HTR-8/SVneo (cell line): ENCODE measurements at regions not wholly inside any gene's neighbourhood (a gene's known extent, or its start where the extent isn't known, plus 50 kb on each side); places are given as distances from the start of the nearest gene placed in this dataset.
A peak's percentile ranks its signal among the peaks of the same experiment; 100 is the strongest.

Experiments used
- DNase-seq: peaks from one replicate; pipeline ENCODE4 v3.0.0; 2011; ENCODE audit warnings: low spot score, mixed read lengths; ENCODE audit not compliant: insufficient read length
- FAIRE-seq: peaks from 2 replicates; lab custom pipeline; 2011; peaks lifted over from hg19 to GRCh38; lab: Jason Lieb, UNC

DNA sequence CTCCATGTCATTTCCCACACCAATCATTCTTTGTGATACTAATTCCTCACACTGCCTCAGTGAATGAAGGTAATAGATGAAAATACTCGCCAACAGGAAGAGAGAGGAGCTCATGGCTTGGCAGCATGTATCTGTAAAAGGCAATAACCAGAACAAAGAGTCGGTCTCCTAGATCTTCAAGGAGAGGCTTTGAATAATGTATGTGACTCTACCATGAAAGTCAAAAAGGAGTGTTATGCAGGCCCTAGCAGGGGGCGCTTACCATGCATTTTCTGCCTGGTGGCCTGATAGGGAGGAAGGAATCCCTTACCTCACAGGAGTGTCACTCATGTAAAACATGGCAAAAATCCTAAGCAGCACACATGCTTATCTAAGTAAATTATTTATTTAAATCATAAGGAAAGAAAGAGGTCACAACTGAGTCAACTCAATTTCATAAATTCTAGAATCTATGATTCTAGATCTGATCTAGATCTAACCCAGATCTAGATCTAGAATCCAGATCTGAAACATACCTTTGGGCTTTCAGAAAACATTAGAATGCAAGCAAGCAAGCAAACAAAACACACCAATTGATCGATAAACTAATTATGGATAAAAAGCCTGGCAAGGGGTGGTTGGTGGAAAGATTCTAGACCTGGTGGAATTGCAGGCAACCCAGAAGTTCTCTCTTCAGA is 226.3 kb upstream of the KLF6 start:
- DNase-seq (no peak), FAIRE-seq (no peak)

DNA sequence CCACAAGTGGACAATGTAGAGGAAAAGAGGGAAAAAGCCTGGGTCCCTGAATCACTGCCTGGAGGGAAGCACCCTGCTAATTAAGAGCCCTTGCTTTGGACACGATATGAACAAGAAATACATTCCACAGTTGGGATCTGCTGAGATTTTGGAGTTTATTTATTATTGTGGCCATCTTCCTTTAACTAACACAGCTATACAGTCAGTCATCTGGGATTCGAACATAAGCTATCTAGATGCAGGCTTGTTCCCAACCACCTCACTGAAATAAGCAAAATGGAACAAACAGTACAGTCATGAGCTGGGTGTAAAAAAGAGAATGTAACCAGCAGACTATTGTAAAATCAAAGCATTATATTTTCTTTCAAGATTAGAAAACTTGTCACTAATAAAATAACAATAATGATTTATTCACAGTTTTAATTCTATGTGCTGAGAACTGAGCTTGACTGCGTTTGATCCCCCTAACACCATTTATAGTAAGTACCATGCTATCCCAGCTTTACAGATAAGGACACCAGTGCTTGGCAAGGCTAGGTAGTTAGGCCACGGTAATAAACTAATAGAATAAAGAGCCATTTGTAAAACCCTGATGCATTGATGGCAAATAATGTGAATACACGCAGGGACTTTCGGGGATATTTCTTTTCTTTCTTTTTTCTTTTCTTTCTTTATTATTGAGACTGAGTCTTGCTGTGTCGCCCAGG is 223.8 kb upstream of the KLF6 start:
- DNase-seq (no peak), FAIRE-seq (no peak)

DNA sequence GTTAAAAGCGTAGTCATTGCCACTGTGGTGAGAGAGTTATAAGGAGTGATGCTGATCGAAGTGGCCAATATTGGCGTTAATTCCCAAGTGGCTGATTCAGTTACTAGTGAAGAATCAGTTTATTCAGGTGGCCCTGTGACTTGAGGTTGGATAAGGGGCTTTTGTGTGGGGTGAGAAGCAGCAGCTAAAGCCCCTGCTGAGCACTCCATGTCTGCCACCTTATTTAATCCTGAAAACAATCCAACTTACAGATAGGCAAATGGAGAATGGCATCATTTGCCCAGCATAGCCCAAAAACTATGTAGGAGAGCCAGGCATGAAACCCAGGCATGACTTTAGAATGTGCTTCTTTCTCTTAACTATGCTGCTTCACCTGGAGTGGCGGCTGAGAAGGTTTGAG is 222.8 kb upstream of the KLF6 start:
- FAIRE-seq (no peak), DNase-seq (no peak)

DNA sequence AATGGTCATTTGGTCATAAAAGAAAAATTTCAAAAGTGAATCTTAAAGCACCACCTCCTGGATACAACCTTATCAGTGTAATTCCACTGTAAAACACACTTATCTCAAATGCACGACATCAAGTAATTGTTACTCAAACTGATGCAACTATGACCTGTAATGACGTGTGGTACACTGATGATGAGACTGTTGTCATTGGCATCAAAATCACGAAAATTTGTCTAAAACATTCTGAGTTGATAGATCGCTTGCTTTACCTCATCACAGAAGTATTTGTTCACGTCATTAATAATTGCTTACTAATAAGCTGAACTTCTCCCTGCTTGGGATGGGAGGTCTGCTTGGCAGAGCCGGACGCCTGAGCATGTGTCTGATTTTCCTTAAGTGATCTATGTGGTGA is 221.8 kb upstream of the KLF6 start:
- FAIRE-seq (peak; percentile 58), DNase-seq (no peak)

DNA sequence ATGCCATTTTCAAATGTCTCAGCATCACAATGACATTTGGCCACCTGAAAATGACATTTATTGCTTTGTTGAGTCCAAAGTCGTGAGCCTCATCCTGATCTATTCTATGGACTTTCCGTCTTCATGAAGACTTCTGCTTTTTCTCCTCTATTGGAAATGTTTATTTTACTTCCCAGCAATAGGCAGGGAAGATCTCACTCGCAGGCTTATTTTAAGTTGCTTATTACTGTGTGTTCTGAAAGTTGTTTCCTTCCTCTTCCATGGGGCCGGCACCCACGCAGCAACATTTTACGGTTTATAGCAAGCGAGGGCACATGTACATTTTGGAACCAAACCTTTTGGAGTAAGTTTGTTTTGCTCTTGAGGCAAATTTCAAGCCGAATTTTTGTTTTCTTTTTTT is 221.0 kb upstream of the KLF6 start:
- FAIRE-seq (no peak), DNase-seq (no peak)

DNA sequence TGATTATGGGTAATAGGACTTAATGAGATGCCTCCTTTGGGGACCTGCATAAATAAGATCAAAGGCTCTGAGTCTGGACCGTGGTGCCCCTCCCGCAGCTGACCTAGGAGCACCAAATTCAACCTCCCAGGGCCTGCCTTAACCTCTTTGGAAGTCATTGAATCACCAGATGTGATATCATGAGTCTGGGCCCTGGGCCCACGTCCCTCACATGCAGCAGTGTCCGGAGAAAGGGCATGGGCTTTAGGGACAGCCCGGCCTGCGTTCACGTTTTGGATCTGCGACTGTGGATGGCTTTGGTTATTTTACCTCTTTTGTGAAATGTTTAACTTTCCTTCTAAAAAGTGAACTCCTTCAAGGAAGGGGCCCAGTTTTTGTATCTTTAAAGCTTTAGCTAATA is 220.0 kb upstream of the KLF6 start:
- DNase-seq: no peak
- FAIRE-seq: no peak

DNA sequence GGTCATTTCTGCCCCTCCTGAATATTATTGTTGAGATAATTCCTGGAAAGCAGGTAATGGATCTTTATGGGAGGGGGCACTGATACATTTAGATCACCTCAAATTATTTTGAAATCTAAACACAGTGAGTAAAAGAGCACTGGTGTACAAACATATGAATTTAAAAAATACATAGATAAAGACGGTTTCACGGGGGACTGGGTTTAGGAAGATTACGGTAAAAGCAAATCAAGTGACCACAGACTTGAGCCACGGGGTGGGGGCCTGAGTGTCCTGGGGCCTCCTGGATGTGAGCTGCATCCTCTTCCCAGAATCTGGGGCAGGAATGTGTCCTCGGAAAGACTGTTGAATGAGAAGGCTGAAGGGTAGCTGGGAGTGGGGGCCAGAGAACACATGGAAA is 219.1 kb upstream of the KLF6 start:
- DNase-seq (no peak), FAIRE-seq (no peak)

DNA sequence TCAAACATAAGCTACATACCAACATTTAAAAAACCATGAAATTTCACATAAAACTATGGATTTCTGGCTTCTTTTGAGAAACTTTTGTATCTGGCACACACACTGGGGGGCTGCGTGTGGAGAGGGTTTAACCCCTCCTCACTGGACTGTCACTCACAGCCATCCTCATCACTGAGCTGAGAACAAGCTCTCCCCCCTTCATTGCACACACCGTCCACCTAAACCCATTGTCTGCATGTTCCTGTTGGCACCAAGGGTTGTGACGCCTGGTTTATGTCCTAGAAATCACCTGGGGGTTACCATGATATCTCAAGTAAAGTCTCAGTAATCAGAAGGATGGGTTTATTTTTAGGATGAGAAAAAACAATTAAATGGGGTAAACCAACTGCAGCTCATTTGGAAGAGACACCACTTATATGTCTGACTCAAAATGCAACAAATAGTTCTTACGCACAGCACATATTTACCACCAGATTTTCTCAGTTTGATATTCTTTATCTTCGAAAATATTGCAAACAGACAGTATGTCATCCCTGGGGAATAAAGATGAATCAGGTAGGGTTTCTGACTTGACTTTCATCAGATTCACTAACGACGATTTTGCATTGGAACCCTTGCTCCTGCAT is 218.5 kb upstream of the KLF6 start:
- no peak for DNase-seq
- no peak for FAIRE-seq

DNA sequence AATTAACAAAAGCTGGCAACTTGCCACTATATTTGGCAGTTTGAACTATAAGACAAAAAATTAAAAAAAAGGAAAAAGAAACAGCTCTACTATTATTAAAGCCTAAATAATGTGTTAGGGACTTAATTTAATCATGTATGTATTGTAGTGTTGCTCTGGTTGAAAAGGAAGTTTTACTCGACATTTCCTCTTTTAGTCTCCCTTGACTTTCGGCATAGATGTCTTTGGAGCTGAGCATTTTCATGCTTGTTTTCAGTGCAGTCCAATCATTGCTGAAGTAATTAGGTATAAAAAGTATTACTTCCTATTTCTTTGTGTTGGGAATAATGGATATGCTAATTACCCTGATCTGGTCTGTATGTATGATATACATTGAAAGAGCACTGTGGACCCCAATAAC is 216.8 kb upstream of the KLF6 start:
- no peak for FAIRE-seq
- DNase-seq: no peak

DNA sequence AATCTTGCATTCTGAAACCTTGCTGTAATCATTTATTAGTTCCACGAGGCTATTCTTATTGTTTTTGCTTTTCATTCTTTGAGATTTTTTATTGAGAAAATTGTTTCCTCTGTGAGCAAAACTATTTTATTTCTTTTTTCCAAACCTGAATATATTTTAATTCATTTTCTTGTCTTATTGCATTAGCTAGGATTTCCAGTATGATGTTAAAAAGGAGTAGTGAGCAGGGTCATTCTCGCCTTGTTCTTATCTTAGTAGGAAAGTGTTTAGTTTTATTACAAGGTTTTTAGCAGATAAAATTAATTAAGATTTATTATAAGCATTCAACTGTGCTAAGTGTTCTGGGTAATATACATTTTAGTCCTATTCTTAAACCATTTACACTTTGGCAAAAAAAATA is 214.6 kb upstream of the KLF6 start:
- DNase-seq (no peak), FAIRE-seq (no peak)

DNA sequence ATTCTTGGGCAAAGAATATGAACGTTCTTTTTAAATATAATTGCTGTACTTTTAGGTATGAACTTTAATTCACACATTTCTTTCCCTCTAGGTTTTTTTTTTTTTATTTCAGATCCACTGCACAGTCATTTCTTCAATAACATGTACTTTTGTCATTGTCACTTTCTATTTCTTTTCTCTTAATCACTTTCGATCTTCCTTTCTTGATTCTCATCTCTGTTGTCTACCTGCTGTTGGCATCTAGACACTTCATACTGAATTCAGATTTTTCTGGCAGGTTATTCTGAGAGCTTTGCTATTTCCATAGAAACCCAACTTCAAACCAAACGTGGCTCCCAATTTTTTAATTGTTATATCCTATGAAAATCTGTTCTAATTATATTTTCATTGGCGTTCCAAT is 211.7 kb upstream of the KLF6 start:
- FAIRE-seq: no peak
- DNase-seq: no peak

DNA sequence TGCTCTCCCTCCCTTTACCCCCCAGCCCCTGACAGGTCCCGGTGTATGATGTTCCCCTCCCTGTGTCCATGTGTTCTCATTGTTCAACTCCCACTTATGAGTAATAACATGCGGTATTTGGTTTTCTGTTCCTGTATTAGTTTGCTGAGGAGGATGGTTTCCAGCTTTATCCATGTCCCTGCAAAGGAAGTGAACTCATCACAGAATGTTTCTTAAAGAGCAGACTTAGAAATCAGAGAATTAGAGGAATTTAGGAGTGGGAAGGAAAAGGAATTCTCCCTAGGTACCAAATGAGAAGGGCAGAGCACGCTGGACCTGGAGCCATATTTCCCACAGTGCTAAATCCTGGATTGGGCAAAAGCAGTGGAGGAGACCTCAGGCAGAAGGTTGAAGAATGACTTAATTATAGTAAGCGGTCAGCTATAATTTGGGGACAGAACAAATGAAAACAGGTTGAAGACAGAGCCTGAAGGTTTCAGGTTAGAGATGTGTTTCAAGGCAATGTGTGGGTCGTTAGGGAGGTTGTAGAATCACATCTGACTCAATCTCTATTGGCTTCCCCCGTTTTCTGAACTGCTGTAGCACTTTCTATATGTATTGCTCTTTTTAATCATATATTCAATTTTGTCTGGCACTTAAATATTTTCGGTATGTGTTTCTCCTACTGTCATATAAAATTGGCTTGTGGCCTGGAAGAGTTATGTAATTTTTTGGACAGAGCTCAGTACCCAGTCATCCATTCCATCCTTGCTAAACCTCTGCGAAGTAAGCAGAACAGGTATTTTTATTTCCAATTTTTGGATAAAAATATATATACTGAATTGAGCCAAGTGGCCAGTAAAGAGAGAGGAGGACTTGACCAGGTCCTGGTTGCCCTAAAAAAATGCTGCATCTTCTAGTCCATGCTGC is 210.5 kb upstream of the KLF6 start:
- DNase-seq: no peak

DNA sequence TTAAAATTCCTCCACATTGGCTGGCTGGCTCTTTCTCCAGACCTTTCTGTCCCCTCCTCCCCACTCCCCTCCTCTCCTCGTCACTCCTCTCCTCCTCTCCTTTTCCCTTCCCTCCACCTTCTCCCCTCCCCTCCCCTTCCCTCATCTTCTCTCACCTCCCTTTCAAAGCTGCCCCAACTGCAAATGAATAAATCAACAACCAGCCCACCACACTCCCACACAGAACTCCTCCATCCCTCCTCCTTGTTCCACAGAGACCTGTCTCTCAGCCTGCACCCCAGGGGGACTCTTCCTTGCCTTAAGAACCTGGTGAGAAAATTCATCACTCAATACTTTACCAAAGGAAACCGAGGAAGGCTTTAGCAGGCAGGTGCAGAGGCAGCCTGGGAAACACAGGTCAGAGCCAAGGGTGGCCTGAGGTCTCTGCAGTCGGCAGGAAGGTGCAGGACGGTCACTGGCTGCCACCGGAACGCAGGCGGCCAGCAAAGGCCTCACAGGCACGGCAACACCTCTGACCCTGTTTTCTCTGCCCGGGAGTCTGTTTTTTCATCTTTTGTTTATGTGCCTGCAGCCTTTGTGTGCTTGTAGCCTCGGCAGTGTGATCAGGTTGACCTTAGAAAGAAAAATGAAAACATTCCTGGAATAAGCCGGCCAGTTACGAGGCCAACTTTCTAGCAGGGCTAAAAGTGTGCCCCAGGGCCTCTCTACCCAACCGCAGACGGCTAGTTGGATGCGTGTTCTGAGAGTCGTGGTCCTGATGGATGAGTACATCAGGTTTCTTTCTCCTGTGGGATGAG is 207.6 kb upstream of the KLF6 start:
- no peak for FAIRE-seq
- no peak for DNase-seq

More for the DNA sequence above, 210.5 kb upstream of the KLF6 start:
- no peak for FAIRE-seq

DNA sequence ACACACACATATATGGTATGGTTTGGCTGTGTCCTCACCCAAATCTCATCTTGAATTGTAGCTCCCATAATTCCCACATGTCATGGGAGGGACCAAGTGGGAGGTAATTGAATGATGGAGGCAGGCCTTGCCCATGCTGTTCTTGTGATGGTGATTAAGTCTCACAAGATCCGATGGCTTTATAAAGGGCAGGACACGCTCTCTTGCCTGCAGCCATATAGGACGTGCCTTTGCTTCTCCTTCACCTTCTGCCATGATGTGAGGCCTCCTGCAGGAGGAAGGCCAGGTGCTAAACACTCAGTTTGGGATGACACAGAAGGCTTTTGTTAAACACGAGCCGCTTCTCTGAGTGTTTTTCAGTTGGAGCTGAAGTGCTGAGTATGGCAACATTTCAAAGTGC is 205.3 kb upstream of the KLF6 start:
- DNase-seq: no peak
- no peak for FAIRE-seq

DNA sequence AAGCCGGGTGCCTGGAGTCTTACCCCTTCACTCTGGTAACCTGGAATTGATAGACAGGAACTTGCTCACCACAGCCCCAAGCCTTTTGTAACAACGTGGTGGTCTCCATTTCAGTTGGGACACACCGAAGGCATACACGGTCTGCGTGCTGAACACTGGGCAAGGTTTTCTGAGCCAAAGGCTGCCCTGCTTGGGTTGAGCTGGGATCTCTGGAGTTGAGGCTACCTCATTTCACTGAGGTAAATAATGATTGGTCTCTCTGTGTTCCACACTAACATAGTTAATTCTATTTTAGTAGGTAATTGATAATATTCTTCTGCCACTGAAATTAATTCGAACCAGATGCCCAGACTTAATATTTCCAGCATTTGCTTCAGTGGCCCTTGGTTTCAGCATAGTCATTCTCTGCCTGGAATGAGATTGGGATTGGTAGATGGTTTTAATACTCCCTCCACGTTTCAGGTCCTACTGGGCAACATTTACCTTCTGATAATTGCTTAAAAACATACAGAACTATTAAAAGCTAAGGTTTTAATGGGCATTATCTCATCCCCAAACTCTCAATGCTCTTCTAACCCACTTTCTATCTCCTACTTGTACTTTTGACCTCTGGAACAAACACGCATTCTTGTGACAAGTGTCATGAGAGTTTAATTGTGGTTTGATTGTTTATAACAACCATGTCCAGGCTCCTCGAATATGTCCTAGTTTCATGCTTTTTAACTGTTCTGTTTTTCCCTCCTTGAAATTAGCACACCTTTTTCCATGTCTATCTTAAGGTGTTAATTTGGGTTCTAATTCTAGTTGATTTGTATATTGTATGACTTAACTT is 202.3 kb upstream of the KLF6 start:
- DNase-seq (no peak), FAIRE-seq (no peak)

DNA sequence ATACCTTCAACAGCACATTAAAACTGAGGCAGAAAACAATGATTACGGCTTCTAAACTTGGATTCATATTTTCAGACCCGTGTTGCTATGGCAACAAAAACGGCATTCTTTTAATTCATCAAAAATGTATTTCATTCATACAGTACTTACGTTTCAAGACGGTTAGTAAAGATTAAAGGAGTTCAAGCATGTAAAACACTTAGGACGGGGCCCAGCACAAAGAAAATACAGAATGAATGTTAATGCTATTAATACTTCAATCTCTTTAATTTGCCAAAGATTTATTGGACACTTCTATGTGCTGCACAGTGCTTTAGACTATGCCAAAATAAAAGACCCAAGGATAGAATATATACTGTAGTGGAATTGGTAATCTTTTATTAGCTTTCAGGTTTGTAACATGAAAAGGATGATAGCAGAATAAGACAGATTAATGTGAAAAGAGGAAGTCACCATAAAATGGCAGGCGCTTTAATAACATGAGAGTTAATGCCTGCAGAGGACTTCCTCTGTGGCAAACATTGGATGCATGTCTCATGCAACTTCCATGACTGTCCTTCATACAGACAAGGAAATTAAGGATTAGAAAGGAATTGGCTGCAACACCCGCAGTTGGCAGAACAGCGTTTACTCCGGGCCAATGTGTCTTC is 201.6 kb upstream of the KLF6 start:
- no peak for DNase-seq
- FAIRE-seq: no peak

DNA sequence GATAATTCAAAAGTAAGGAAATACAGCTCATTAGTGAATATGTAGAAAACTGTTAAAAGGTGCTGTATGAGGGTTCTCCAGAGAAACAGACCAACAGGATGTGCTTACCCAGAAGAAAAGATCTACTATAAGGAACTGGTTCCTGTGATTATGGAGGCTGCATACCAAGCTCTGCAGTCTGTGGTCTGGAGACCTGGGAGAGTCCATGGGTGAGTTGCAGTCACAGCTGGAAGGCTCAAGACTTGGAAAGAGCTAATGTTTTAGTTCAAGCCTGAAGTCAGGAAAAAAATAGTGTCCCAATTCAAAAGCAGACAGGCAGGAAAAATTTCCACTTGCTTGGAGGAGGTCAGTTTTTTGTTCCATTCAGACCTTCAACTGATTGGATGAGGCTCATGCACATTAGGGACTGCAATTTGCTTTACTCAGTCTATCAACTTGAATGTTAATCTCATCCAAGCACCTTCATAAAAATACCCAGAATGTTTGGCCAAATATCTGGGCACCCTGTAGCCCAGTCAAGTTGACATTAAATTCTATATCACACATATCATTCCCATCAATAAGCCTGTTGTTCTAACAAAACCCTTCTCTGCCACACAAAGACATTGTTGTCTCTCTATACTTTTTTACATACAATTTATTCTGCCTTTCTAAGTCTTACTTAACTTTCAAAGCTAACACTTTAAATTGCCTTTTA is 197.9 kb upstream of the KLF6 start:
- no peak for FAIRE-seq
- DNase-seq: no peak

DNA sequence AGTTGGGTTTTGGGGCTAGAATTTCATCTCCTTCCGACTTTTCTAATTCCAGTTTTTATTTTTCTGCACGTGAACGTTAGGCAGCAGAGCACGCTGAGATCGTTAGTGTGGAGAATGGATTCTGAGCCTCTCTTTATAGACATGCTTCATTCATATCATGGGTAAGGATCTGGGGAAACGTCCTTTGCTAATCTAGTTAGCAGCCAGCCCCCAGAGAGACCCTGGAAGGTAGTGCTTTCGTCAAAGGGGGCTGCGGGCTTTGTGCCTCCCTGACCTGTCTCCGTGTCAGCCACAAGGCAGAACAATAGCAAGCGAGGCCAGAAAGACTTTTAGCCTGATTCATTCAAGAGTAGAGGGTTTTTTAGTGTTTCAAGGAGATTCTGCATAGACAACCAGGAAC is 196.3 kb upstream of the KLF6 start:
- no peak for DNase-seq
- no peak for FAIRE-seq
